Daoy (cell line): ENCODE measurements at regions not wholly inside any gene's neighbourhood (a gene's known extent, or its start where the extent isn't known, plus 50 kb on each side); places are given as distances from the start of the nearest gene placed in this dataset.
"Not testable (repeated sequence)": the region's sequence is repeated elsewhere in the genome, so short reads cannot be mapped to it uniquely, and the experiment has no call there.

ENCODE experiments used
- DNase-seq: peaks from one replicate; pipeline ENCODE4 v3.0.0-alpha.2; 2015; ENCODE audit warnings: low read depth

GRCh38 chr1:60274422-60275290 is 201.1 kb upstream of the C1orf87 start:
- DNase-seq, result no peak

GRCh38 chr1:60273185-60273584 is 199.6 kb upstream of the C1orf87 start:
- DNase-seq, result no peak

GRCh38 chr1:60271041-60271440 is 197.5 kb upstream of the C1orf87 start:
- no peak for DNase-seq

- DNase-seq, result no peak
These were observed 194.9 kb upstream of the C1orf87 start for GRCh38 chr1:60268451-60268850.

GRCh38 chr1:60265560-60266535 is 192.3 kb upstream of the C1orf87 start:
- no peak for DNase-seq

GRCh38 chr1:60262701-60263100 is 189.1 kb upstream of the C1orf87 start:
- DNase-seq, result no peak

- DNase-seq, result no peak
These were observed 184.0 kb upstream of the C1orf87 start for GRCh38 chr1:60257531-60257930.

- peak; percentile 4 for DNase-seq
These were observed 182.0 kb upstream of the C1orf87 start for GRCh38 chr1:60255565-60255964.

- no peak for DNase-seq
These were observed 177.9 kb upstream of the C1orf87 start for GRCh38 chr1:60251426-60251825.

- DNase-seq, result not testable (repeated sequence)
These were observed 173.9 kb upstream of the C1orf87 start for GRCh38 chr1:60247467-60247866.

- no peak for DNase-seq
These were observed 171.8 kb upstream of the C1orf87 start for GRCh38 chr1:60245324-60245723.

- no peak for DNase-seq
These were observed 171.3 kb upstream of the C1orf87 start for GRCh38 chr1:60244906-60245305.

GRCh38 chr1:60235275-60235674 is 161.7 kb upstream of the C1orf87 start:
- no peak for DNase-seq

- no peak for DNase-seq
These were observed 161.2 kb upstream of the C1orf87 start for GRCh38 chr1:60234776-60235175.

- no peak for DNase-seq
These were observed 156.3 kb upstream of the C1orf87 start for GRCh38 chr1:60229821-60230220.

GRCh38 chr1:60228041-60228491 is 154.5 kb upstream of the C1orf87 start:
- DNase-seq, result no peak

- DNase-seq, result no peak
These were observed 154.0 kb upstream of the C1orf87 start for GRCh38 chr1:60227601-60228000.

GRCh38 chr1:60225486-60225885 is 151.9 kb upstream of the C1orf87 start:
- no peak for DNase-seq

GRCh38 chr1:60224523-60224922 is 151.0 kb upstream of the C1orf87 start:
- no peak for DNase-seq

- no peak for DNase-seq
These were observed 149.6 kb upstream of the C1orf87 start for GRCh38 chr1:60223158-60223557.

- no peak for DNase-seq
These were observed 149.0 kb upstream of the C1orf87 start for GRCh38 chr1:60222360-60223115.

- no peak for DNase-seq
These were observed 139.7 kb upstream of the C1orf87 start for GRCh38 chr1:60213253-60213652.
